HEK293T (cell line): ENCODE measurements at regions not wholly inside any gene's neighbourhood (a gene's known extent, or its start where the extent isn't known, plus 50 kb on each side); places are given as distances from the start of the nearest gene placed in this dataset.

Experiments used
- ARNT ChIP-seq: fragments of 450-650 bp; IDR thresholded peaks from 2 replicates; pipeline ENCODE4 v1.6.1; 2017; ENCODE audit warnings: mild to moderate bottlenecking
- BHLHE40 ChIP-seq: fragments of 450-650 bp; IDR thresholded peaks from 2 replicates; pipeline ENCODE4 v1.6.1; 2016; ENCODE audit warnings: mild to moderate bottlenecking, moderate library complexity, borderline replicate concordance
- CTBP1 ChIP-seq: fragments of 450-650 bp; IDR thresholded peaks from 2 replicates; pipeline ENCODE4 v1.6.1; 2016; ENCODE audit warnings: borderline replicate concordance
- ELF4 ChIP-seq: fragments of 450-650 bp; IDR thresholded peaks from 2 replicates; pipeline ENCODE4 v1.6.1; 2017; ENCODE audit warnings: antibody characterized with exemption
- FOXA1 ChIP-seq: fragments of 450-650 bp; IDR thresholded peaks from 2 replicates; pipeline ENCODE4 v1.6.1; 2016; ENCODE audit warnings: mild to moderate bottlenecking
- FOXK2 ChIP-seq: fragments of 450-650 bp; IDR thresholded peaks from 2 replicates; pipeline ENCODE4 v1.6.1; 2016; ENCODE audit warnings: mild to moderate bottlenecking
- FOXM1 ChIP-seq: fragments of 450-650 bp; IDR thresholded peaks from 2 replicates; pipeline ENCODE4 v1.6.1; 2017; ENCODE audit warnings: mild to moderate bottlenecking, borderline replicate concordance
- HDGF ChIP-seq: fragments of 450-650 bp; IDR thresholded peaks from 2 replicates; pipeline ENCODE4 v1.6.1; 2017; ENCODE audit warnings: antibody characterized with exemption, borderline replicate concordance
- L3MBTL2 ChIP-seq: fragments of 450-650 bp; conservative IDR thresholded peaks from 2 replicates; pipeline ENCODE4 v1.6.1; 2016; ENCODE audit warnings: mild to moderate bottlenecking
- SP1 ChIP-seq: fragments of 450-650 bp; IDR thresholded peaks from 2 replicates; pipeline ENCODE4 v1.6.1; 2017
- SUZ12 ChIP-seq: fragments of 450-650 bp; IDR thresholded peaks from 2 replicates; pipeline ENCODE4 v1.6.1; 2016; ENCODE audit warnings: mild to moderate bottlenecking
- TARDBP ChIP-seq: fragments of 450-650 bp; IDR thresholded peaks from 2 replicates; pipeline ENCODE4 v1.6.1; 2016
- ZNF384 ChIP-seq: fragments of 450-650 bp; IDR thresholded peaks from 2 replicates; pipeline ENCODE4 v1.6.1; 2016

DNA sequence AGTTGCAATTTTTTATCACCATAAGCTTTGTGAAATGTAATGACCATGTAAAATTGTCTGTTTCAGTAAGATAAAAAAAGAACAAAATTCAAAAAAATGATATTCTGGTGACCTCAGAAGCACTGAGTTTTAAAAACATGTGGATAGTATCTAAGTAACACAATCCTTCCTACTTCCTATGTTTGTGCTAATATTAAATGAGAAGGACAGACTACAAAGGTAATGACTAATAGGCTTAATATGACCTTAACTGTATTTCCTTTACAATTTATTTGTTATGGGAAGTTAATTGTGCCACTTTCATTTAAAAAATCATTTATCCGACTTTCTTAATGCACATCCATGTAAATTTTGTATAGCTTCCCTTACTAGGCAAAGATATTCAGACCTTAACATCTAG is 1030.4 kb upstream of the ATXN8OS start:
- no peak for TF ChIP-seq ARNT
- no peak for TF ChIP-seq TARDBP
- TF ChIP-seq FOXM1 = no peak
- no peak for TF ChIP-seq SUZ12
- no peak for TF ChIP-seq SP1
- no peak for TF ChIP-seq FOXA1
- no peak for TF ChIP-seq L3MBTL2
- TF ChIP-seq FOXK2 = no peak
- no peak for TF ChIP-seq HDGF
- no peak for TF ChIP-seq BHLHE40
- TF ChIP-seq ELF4 = no peak
- no peak for TF ChIP-seq ZNF384
- no peak for TF ChIP-seq CTBP1
